ENCODE measurements at regions not wholly inside any gene's neighbourhood (a gene's known extent, or its start where the extent isn't known, plus 50 kb on each side); places are given as distances from the start of the nearest gene placed in this dataset.

GRCh38 chr2:11997142-11997541 lies 250.7 kb downstream of the LPIN1 start:
- no peak for TF ChIP-seq CTCF (IDR thresholded peaks at IDR 0.05)
- no peak for TF ChIP-seq POLR2A (IDR thresholded peaks at IDR 0.05)

All from Peyer's patch (tissue), 4 donors.